HG02763 (cell line): ENCODE measurements at regions not wholly inside any gene's neighbourhood (a gene's known extent, or its start where the extent isn't known, plus 50 kb on each side); places are given as distances from the start of the nearest gene placed in this dataset.

Source experiments
- ATAC-seq: cut with Tn5 transposase; IDR thresholded peaks from one replicate; pipeline ENCODE4 v1.9.1; 2021; ENCODE audit warnings: mild to moderate bottlenecking, moderate library complexity; ENCODE audit not compliant: unreplicated experiment

DNA sequence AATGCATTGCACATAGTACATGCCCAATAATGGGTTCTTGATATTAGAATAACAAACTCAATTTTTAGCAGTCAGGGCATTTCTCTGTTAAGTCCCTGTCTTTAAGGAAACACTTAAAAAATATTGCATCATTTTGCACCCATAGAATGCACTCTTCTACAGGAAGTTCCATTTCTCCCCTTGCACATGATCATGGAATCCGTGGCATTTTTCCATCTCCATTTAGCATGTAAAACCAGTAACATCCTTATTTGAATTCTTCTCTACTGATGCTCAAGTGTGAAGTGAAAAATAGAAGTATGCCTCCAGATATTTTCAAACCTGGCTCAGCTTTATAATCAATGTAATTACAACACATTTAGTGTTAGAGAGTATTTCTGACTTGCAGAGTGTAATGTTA, 192.8 kb downstream of the RWDD3 start:
- no peak for ATAC-seq

- no peak for ATAC-seq
These were observed 193.5 kb downstream of the RWDD3 start for GRCh38 chr1:95427525-95427924.

DNA sequence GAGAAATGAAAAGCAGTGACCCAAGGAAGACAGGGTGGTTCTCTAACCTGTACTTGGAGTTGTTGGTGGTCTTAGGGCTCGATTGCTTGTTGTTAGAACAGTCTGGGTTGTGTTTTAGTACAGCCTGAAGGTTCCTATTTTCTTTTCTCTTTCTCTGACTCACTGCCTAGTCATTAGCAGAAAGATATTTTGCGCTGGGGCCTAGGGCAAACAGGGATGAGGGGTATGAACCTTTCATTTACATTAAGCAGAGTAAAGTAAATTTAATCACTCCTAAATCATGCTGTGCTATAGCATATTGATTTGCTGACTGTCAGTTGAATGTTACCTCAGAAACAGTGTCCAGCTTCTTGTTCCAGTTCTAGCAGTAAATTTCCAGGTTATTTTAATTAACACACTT, 197.2 kb downstream of the RWDD3 start:
- ATAC-seq, result no peak

GRCh38 chr1:95435611-95436010, 201.6 kb downstream of the RWDD3 start:
- no peak for ATAC-seq

DNA sequence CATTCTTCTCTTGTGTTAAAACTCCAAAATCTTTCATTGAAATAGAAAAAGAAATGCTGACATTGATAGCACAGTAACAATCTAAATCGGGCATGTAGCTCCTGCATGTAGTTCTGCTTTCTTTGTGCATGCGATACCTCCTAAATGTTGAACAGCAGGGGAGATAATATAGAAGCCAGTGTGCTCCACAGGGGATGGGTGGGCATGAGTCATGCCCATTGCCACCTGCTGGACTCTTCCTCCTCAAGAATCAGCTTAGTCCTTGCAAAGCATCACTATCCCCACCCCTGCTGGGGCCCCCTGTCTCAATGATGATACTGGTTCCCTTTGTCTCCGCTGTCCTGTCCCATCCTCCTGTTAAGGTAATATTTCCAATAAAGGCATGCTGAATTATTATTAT, 203.0 kb downstream of the RWDD3 start:
- no peak for ATAC-seq

DNA sequence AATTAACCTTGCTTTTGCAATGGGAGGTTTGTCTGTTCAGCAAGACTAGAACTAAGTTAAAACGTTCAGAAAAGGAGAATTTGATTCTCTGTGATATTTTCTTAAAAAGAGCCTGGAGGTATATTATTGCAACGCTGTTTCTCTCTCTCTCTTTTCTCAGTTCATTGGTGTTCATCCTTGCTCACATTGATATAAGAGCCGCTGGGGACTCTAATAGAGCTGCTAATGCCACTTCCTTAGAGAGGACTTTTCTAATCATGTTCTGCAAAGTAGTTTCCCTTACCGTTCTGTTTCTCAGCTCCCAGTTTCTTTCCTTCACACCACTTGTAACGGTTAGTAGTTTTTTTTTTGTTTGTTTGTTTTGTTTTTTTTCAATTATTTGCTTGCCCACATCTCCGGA, 203.8 kb downstream of the RWDD3 start:
- no peak for ATAC-seq

DNA sequence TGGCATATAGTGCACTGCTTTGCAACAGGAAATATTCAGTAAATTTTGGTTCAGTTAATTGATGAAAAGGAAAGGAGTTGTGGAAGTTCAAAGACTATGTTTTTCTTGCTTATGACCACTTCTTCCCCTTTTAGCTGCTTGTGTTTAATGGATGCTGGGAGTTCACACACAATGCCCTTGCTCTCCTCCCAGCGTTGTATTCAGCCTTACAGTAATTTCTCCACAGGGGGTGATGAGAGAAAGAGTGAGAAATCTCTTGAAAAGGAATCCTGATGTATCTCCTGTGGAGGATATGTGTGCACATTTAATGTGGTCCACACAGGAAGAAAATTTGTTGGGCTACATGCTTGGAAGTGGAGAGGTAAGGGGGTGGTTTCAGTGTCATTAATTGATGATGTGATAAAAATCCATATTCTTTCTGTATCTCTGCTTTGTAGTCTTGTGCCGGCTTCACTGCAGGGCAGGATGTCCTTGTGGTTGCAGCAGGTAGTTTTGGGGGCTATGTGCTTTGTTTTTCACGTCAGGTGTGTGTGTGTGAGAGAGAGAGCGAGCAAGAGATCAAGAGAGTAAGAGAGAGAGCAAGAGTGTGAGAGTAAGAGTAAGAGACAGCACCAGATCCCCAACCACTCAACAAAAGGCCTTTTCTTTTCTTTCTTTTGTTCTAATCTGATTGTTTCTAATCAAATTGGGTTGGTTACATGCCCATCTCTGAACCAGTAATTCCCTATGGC, 204.4 kb downstream of the RWDD3 start:
- no peak for ATAC-seq

DNA sequence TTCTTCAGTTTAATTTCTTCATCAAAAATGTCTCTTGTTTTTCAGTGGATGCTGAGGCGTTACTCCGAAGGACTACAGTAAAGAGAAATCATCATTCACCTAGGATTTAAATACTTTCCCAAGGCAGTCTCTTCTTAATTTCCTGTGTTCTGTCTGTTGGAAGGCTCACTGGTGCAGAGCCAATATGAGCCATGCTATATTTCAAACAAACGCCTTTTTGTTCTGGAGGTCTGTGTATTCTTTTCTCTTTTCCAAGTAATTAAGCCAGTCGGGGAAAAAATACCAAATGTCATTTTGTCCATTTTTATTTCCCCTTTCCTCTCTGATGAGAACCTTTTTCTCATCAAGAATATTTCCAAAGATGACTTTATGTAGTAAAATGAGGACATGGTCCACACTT, 206.5 kb downstream of the RWDD3 start:
- no peak for ATAC-seq

DNA sequence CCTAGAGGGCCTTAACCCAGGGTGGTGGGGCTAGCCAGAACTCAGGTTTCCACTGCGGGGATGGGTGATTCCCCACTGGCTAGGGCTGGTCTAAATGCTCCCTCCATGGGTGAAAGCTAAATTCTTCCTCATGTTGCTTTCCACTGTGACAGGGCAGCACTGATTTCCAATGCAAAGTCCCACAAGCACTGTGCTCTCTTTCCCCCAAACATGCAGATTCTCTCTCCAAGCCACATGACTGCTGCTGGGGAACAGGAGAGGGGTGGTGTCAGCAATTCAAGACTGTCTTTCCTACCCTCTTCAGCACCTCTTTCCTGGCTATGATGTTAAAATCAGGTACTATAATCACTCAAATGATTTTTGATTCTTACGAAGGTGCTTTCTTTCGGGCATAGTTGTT, 215.5 kb downstream of the RWDD3 start:
- ATAC-seq, result no peak

- no peak for ATAC-seq
These were observed 217.0 kb downstream of the RWDD3 start for GRCh38 chr1:95451054-95451453.

DNA sequence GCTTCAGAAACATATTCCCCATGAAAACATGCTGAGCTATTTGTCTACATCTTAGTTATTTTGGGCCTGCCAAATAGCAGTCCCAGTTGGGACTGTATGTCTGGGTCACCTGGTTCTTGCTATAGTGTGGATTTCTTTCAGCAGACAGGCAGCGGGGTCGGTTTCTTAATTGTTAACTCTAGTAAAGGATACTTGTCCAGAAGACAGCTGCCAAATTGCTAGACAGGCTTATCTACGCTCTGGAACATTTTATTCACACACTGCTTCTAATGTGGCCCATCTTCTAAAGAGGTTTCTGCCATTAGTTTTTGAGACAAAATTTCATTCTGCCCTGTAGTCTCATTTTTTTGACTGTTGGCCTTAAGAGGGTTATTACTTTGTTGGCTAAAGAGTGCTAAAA, 217.9 kb downstream of the RWDD3 start:
- ATAC-seq, result no peak

GRCh38 chr1:95453053-95453452, 219.0 kb downstream of the RWDD3 start:
- no peak for ATAC-seq

GRCh38 chr1:95467036-95467435, 233.0 kb downstream of the RWDD3 start:
- ATAC-seq, result no peak

DNA sequence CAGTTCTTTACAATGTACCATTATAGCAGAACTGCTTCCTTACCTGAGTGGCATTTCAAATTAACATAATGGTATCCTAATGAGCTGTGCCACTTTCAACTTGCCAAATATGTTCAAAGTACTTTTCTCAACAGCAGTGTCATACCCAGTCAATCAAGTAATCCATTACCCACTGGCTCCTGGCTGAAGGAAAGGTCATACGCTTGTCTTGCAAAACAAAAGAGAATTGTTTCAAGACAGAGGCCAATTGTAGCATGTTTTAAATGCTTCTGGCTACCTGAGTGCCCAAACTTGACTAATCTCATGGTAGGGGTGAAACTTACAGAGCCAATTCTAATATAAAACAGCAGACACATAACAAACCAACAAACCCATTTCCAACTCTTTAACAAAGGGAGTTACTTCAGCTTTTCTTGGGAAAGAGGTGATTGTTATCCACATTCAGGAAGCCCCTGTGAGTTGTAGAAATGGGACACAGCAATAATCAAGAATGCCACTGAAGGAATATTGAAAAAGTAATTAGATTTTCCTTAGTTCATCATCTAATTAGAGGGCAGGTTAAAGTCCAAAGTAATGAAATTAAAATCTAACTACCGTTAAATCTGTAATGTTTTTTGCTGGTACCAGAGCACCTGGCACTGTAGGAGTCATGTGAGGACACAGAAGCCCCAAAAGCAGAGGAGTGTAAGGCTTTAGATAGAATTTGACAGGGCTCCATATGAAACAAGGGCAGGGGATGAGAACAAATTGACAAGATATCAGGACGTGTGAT, 241.9 kb downstream of the RWDD3 start:
- ATAC-seq, result no peak

GRCh38 chr1:95496307-95496706, 262.3 kb downstream of the RWDD3 start:
- ATAC-seq, result no peak

DNA sequence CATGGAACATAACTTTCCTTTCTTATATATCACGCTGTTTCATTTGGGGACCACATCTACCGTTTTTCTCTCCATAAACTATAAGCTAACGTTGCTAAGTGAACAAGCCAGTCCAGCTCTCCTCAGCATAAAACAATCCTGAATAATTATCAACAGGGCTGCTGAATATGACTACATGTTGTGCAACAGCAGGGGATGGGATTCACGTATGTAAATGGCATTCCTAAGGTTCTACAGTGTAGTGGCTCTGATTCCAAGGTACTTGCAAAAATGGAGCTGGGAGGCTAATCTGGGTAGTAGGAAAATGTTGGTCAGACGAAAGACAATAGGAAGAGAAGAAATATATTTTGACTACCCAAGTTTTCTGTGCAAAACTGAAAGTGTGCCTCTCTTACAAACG, 262.8 kb downstream of the RWDD3 start:
- ATAC-seq, result no peak

DNA sequence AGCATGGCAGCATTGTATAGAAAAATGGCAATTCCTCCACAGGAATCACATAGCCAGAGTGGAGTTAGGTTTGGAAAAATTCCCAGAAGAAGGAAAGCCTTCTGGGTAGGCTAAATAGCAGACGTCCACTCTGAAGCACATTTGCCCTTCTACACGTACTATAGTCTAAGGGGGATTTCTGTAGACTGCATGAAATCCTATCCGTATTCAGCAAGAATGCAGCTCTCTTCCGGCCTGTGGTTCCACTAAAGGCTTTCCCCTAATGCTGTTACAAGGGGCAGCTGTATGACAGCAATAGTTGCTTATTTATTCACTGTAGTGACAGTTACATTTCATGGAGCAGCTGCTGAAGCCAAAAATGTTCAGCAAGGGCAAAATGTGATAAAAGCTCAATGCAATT, 263.6 kb downstream of the RWDD3 start:
- ATAC-seq, result no peak

GRCh38 chr1:95503278-95504030, 269.4 kb downstream of the RWDD3 start:
- no peak for ATAC-seq

DNA sequence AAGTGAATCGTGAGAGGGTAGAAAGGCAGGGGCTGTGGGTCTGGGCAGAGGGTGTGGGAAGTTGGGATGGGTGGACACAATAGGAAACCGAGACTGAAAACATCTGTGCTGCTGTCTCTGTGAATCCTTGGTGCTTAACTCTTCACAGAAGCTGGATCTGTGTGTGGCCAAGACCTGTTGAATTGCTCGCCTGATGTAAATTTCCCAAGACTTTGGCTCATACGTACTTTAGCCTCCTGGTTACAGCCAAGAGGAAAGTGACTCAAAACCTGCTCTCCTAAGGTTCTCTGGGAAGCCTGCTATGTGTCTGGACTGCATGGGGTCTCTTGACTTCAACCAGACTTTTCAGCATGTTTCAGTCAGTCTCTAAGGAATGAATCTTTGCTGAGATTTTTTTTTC, 270.3 kb downstream of the RWDD3 start:
- no peak for ATAC-seq

DNA sequence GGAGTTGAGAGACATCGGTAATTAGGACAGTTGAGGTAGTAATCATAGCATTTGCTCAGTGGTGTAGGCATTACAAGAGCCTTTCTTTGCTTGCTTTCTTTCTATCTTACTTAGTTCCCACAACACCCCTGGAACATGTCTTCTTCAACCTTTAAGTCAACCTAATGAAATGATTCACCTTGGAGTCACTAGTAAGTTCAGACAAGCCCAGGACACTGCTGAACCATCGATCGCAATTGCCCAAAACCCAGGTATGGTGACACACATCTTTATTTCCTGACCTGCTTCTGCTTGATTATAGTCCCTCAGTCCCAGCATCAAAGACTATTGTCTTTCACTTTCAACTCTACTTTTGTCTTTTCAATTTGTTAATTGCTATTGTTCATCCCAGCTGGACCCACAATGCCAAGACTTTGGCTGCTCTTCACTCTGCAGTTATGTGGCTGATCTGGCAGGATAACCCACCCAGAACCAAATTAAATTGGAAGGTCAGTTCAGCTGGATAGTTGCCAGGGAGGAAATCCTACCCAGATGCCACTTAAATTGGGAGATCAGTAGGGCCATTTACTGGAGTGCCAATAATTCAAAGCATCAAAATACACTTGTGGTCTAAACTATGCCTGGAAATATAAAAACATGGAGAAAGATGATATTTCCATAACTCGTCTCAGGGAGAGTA, 272.9 kb downstream of the RWDD3 start:
- no peak for ATAC-seq

GRCh38 chr1:95509989-95510388, 276.0 kb downstream of the RWDD3 start:
- no peak for ATAC-seq
